Gastrocnemius medialis (tissue), 4 donors: ENCODE measurements at regions not wholly inside any gene's neighbourhood (a gene's known extent, or its start where the extent isn't known, plus 50 kb on each side); places are given as distances from the start of the nearest gene placed in this dataset.

Experiments
- CTCF ChIP-seq, 5 experiments: fragments of 450-650 bp in 3 of 5; fragments of 200-600 bp in 2 of 5; sonication (generic) in 2 of 5; IDR thresholded peaks in 4 of 5; conservative IDR thresholded peaks in 1 of 5; 1 replicate in 4 of 5; 2 replicates in 1 of 5; pipeline ENCODE4 v1.5.1; 2016 to 2019; ENCODE audit warnings: antibody characterized with exemption in 5 of 5, mild to moderate bottlenecking in 3 of 5, moderate library complexity in 3 of 5
- POLR2A ChIP-seq, 2 donors: fragments of 450-650 bp; IDR thresholded peaks; one replicate each; pipeline ENCODE4 v1.6.1; 2017; ENCODE audit warnings: antibody characterized with exemption in 2 of 2, mild to moderate bottlenecking in 2 of 2, moderate library complexity in 2 of 2

- TF ChIP-seq POLR2A (IDR thresholded peaks at IDR 0.05) (no peak), CTCF (IDR thresholded peaks at IDR 0.05 in 4 of 5, conservative IDR thresholded peaks at IDR 0.05 in 1 of 5) (no peak)
Measured at GRCh38 chr14:98695809-98696208, 576.2 kb downstream of the BCL11B start.
